HL-60 (cell line): ENCODE measurements at regions not wholly inside any gene's neighbourhood (a gene's known extent, or its start where the extent isn't known, plus 50 kb on each side); places are given as distances from the start of the nearest gene placed in this dataset.

Experiments
- DNase-seq, 2 experiments: peaks; one replicate each; pipeline ENCODE4 v3.0.0-alpha.2; 2010 to 2020; ENCODE audit warnings: low read depth in 1 of 2, low spot score in 1 of 2
- H3K27ac ChIP-seq: fragments of 250-450 bp; sonication (Bioruptor Pico); replicated peaks from 2 replicates; pipeline ENCODE4 v1.5.1; 2020; ENCODE audit warnings: mild to moderate bottlenecking, moderate library complexity
- H3K27me3 ChIP-seq: fragments of 250-450 bp; sonication (Bioruptor Pico); 2 replicates; pipeline ENCODE4 v1.5.1; 2021; ENCODE audit warnings: mild to moderate bottlenecking, moderate library complexity; ENCODE audit not compliant: insufficient read depth, poor library complexity, severe bottlenecking
- H3K4me3 ChIP-seq: replicated peaks from 2 replicates; pipeline ENCODE4 v1.5.1; 2011; ENCODE audit warnings: mild to moderate bottlenecking, control low read depth, low read length; ENCODE audit not compliant: insufficient read depth
- GABPA ChIP-seq: IDR thresholded peaks from 2 replicates; pipeline ENCODE4 v1.6.1; 2012; ENCODE audit warnings: low read depth
- POLR2AphosphoS5 ChIP-seq: IDR thresholded peaks from 2 replicates; pipeline ENCODE4 v1.6.1; 2012; ENCODE audit warnings: low read depth
- SPI1 ChIP-seq: IDR thresholded peaks from 2 replicates; pipeline ENCODE4 v1.6.1; 2012; ENCODE audit warnings: low read depth, mild to moderate bottlenecking, borderline replicate concordance
- TF ChIP-seq, protein P1 (sequence below): IDR thresholded peaks from one replicate; pipeline ENCODE4 v1.5.1; 2011; ENCODE audit warnings: low read length, control low read depth, inconsistent platforms; ENCODE audit not compliant: insufficient read depth
- TF ChIP-seq, protein P2 (sequence below): IDR thresholded peaks from 2 replicates; pipeline ENCODE4 v1.6.1; 2012; ENCODE audit warnings: low read depth; ENCODE audit not compliant: insufficient replicate concordance

DNA sequence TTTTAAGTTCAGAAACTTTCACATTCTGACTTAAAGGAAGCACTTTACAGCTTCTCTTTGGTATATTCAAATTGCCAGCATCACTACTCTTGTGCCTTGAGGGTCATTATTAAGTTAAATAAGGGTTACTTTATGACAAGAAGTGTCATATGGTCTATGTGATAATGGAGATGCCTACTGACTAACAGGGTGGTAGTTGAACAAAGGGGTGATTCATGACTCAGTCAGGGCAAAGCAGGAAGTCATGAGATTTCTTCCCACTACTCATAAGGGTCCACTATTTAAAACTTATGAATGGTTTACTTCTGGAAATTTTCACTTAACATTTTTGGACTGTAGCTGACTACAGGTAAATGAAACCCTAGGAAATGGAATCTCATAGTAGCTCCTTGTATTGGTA lies 938.3 kb upstream of the PTPRD start:
- TF ChIP-seq, protein P1, sequence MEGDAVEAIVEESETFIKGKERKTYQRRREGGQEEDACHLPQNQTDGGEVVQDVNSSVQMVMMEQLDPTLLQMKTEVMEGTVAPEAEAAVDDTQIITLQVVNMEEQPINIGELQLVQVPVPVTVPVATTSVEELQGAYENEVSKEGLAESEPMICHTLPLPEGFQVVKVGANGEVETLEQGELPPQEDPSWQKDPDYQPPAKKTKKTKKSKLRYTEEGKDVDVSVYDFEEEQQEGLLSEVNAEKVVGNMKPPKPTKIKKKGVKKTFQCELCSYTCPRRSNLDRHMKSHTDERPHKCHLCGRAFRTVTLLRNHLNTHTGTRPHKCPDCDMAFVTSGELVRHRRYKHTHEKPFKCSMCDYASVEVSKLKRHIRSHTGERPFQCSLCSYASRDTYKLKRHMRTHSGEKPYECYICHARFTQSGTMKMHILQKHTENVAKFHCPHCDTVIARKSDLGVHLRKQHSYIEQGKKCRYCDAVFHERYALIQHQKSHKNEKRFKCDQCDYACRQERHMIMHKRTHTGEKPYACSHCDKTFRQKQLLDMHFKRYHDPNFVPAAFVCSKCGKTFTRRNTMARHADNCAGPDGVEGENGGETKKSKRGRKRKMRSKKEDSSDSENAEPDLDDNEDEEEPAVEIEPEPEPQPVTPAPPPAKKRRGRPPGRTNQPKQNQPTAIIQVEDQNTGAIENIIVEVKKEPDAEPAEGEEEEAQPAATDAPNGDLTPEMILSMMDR = no peak
- no peak for TF ChIP-seq POLR2AphosphoS5
- no peak for TF ChIP-seq SPI1
- TF ChIP-seq, protein P2, sequence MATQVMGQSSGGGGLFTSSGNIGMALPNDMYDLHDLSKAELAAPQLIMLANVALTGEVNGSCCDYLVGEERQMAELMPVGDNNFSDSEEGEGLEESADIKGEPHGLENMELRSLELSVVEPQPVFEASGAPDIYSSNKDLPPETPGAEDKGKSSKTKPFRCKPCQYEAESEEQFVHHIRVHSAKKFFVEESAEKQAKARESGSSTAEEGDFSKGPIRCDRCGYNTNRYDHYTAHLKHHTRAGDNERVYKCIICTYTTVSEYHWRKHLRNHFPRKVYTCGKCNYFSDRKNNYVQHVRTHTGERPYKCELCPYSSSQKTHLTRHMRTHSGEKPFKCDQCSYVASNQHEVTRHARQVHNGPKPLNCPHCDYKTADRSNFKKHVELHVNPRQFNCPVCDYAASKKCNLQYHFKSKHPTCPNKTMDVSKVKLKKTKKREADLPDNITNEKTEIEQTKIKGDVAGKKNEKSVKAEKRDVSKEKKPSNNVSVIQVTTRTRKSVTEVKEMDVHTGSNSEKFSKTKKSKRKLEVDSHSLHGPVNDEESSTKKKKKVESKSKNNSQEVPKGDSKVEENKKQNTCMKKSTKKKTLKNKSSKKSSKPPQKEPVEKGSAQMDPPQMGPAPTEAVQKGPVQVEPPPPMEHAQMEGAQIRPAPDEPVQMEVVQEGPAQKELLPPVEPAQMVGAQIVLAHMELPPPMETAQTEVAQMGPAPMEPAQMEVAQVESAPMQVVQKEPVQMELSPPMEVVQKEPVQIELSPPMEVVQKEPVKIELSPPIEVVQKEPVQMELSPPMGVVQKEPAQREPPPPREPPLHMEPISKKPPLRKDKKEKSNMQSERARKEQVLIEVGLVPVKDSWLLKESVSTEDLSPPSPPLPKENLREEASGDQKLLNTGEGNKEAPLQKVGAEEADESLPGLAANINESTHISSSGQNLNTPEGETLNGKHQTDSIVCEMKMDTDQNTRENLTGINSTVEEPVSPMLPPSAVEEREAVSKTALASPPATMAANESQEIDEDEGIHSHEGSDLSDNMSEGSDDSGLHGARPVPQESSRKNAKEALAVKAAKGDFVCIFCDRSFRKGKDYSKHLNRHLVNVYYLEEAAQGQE = no peak
- no peak for TF ChIP-seq GABPA
- Histone ChIP-seq H3K27ac (no peak overlapping the region), H3K27me3 (no peaks in the 10 kb centered on the region), H3K4me3 (no peak overlapping the region)
- DNase-seq = no peak

DNA sequence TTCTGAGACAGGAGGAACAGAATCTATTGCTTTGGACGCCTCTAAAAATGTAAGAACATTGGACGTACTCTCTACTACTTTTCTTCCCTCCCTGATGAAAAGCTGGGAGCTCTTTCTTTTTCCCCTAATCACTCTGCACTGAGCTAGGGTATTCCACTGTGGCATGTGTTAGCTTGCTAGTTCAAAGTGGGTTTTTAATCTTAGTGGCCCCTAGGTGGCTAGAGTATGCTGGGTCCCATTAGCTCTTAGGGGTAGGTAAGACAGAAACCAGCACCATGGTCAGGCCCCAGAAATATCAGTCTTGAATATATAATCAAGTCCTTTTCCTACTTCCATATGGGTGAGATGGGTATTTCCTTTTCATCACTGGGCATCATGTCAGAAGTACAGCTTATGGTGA lies 945.2 kb upstream of the PTPRD start:
- DNase-seq = no peak
- H3K27me3 ChIP-seq = no peaks in the 10 kb centered on the region
- no peak overlapping the region for H3K4me3 ChIP-seq
- TF ChIP-seq GABPA (no peak), POLR2AphosphoS5 (no peak), SPI1 (no peak)
- TF ChIP-seq, protein P1 = no peak
- TF ChIP-seq, protein P2 = no peak
- no peak overlapping the region for H3K27ac ChIP-seq

DNA sequence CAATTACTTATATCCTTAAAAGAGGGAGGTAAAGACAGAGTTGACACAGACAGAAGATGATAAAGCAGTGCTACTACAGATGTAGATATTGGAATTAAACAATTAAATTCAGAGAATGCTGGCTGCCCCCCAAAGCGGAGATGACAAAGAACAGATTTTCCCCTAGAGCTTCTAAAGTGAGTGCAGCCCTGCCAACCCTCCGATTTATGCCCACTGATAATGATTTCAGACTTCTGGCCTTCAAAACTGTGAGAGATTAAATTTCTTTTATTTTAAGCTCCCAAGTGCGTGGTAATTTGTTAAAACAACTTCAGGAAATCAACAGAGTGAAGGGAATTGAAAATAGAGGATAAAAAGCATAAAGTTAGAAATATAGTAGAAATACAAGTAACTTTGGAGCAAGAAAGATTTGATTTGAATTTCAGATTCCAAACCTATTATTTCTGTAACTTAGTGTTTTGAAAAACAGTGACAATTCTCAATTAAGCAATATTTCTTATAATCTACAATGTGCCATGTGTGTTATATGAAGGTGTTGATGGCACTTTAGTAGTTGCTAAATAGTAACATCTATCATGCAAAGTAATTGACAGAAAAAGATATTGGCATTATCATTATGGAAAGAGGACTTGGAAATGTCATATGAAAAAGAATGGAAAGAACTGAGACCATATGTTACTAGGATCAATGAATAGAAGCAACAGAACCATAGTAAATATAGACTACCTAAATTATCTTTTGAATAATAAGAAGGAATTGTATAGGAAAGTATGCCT lies 946.4 kb upstream of the PTPRD start:
- Histone ChIP-seq H3K27ac (no peak overlapping the region), H3K27me3 (no peaks in the 10 kb centered on the region), H3K4me3 (no peak overlapping the region)
- TF ChIP-seq SPI1 (no peak), GABPA (no peak), POLR2AphosphoS5 (no peak)
- TF ChIP-seq, protein P2 = no peak
- DNase-seq = no peak
